ENCODE measurements at regions not wholly inside any gene's neighbourhood (a gene's known extent, or its start where the extent isn't known, plus 50 kb on each side); places are given as distances from the start of the nearest gene placed in this dataset.
A peak's percentile ranks its signal among the peaks of the same experiment; 100 is the strongest.

GRCh38 chr9:115923903-115924668, 229.5 kb upstream of the PAPPA start:
- no peaks in the 10 kb centered on the region for H3K9me3 ChIP-seq (ENCODE audit: low read length)
- no peak overlapping the region for H3K27ac ChIP-seq (ENCODE audit: low read depth, low read length)
- peaks cover 4% of the 10 kb centered on the region for H3K4me1 ChIP-seq (ENCODE audit: insufficient read depth, low read length)
- no peaks in the 10 kb centered on the region for H3K36me3 ChIP-seq (ENCODE audit: insufficient read depth, low read length)
- no peak overlapping the region for H3K4me3 ChIP-seq (ENCODE audit: low read depth in 1 of 2, low read length in 2 of 2)
- no peak overlapping the region for H3K9ac ChIP-seq (ENCODE audit: low read length)
- H3K27me3 ChIP-seq (ENCODE audit: control insufficient read depth in 1 of 2, insufficient read depth in 2 of 2, low read length in 2 of 2), result no peaks in the 10 kb centered on the region

GRCh38 chr9:115924669-115924987, 229.0 kb upstream of the PAPPA start:
- no peak overlapping the region for H3K4me3 ChIP-seq (ENCODE audit: low read depth in 1 of 2, low read length in 2 of 2)
- H3K4me1 ChIP-seq (ENCODE audit: insufficient read depth, low read length), result peaks cover 4% of the 10 kb centered on the region
- H3K36me3 ChIP-seq (ENCODE audit: insufficient read depth, low read length), result no peaks in the 10 kb centered on the region
- H3K27ac ChIP-seq (ENCODE audit: low read depth, low read length), result no peak overlapping the region
- H3K9ac ChIP-seq (ENCODE audit: low read length), result no peak overlapping the region
- H3K9me3 ChIP-seq (ENCODE audit: low read length), result no peaks in the 10 kb centered on the region
- no peaks in the 10 kb centered on the region for H3K27me3 ChIP-seq (ENCODE audit: control insufficient read depth in 1 of 2, insufficient read depth in 2 of 2, low read length in 2 of 2)

GRCh38 chr9:115925424-115925823, 228.2 kb upstream of the PAPPA start:
- no peaks in the 10 kb centered on the region for H3K36me3 ChIP-seq (ENCODE audit: insufficient read depth, low read length)
- no peaks in the 10 kb centered on the region for H3K9me3 ChIP-seq (ENCODE audit: low read length)
- H3K9ac ChIP-seq (ENCODE audit: low read length), result no peak overlapping the region
- H3K4me1 ChIP-seq (ENCODE audit: insufficient read depth, low read length), result peaks cover 4% of the 10 kb centered on the region
- H3K27ac ChIP-seq (ENCODE audit: low read depth, low read length), result no peak overlapping the region
- no peaks in the 10 kb centered on the region for H3K27me3 ChIP-seq (ENCODE audit: control insufficient read depth in 1 of 2, insufficient read depth in 2 of 2, low read length in 2 of 2)
- no peak overlapping the region for H3K4me3 ChIP-seq (ENCODE audit: low read depth in 1 of 2, low read length in 2 of 2)

GRCh38 chr9:115930472-115930871, 223.1 kb upstream of the PAPPA start:
- no peaks in the 10 kb centered on the region for H3K27me3 ChIP-seq (ENCODE audit: control insufficient read depth in 1 of 2, insufficient read depth in 2 of 2, low read length in 2 of 2)
- no peak overlapping the region for H3K4me3 ChIP-seq (ENCODE audit: low read depth in 1 of 2, low read length in 2 of 2)
- no peaks in the 10 kb centered on the region for H3K9me3 ChIP-seq (ENCODE audit: low read length)
- no peak overlapping the region for H3K9ac ChIP-seq (ENCODE audit: low read length)
- H3K36me3 ChIP-seq (ENCODE audit: insufficient read depth, low read length), result no peaks in the 10 kb centered on the region
- H3K27ac ChIP-seq (ENCODE audit: low read depth, low read length), result no peak overlapping the region
- no peaks in the 10 kb centered on the region for H3K4me1 ChIP-seq (ENCODE audit: insufficient read depth, low read length)

- no peaks in the 10 kb centered on the region for H3K27me3 ChIP-seq (ENCODE audit: control insufficient read depth in 1 of 2, insufficient read depth in 2 of 2, low read length in 2 of 2)
- no peak overlapping the region for H3K4me3 ChIP-seq (ENCODE audit: low read depth in 1 of 2, low read length in 2 of 2)
- no peak overlapping the region for H3K9ac ChIP-seq (ENCODE audit: low read length)
- no peaks in the 10 kb centered on the region for H3K36me3 ChIP-seq (ENCODE audit: insufficient read depth, low read length)
- H3K9me3 ChIP-seq (ENCODE audit: low read length), result no peaks in the 10 kb centered on the region
- no peak overlapping the region for H3K27ac ChIP-seq (ENCODE audit: low read depth, low read length)
- H3K4me1 ChIP-seq (ENCODE audit: insufficient read depth, low read length), result no peaks in the 10 kb centered on the region
Measured at GRCh38 chr9:115938479-115938878, 215.1 kb upstream of the PAPPA start.

GRCh38 chr9:115939065-115939765, 214.4 kb upstream of the PAPPA start:
- H3K4me1 ChIP-seq (ENCODE audit: insufficient read depth, low read length), result no peaks in the 10 kb centered on the region
- H3K36me3 ChIP-seq (ENCODE audit: insufficient read depth, low read length), result no peaks in the 10 kb centered on the region
- no peaks in the 10 kb centered on the region for H3K9me3 ChIP-seq (ENCODE audit: low read length)
- no peaks in the 10 kb centered on the region for H3K27me3 ChIP-seq (ENCODE audit: control insufficient read depth in 1 of 2, insufficient read depth in 2 of 2, low read length in 2 of 2)
- H3K27ac ChIP-seq (ENCODE audit: low read depth, low read length), result no peak overlapping the region
- H3K4me3 ChIP-seq (ENCODE audit: low read depth in 1 of 2, low read length in 2 of 2), result no peak overlapping the region
- H3K9ac ChIP-seq (ENCODE audit: low read length), result no peak overlapping the region

- H3K36me3 ChIP-seq (ENCODE audit: insufficient read depth, low read length), result no peaks in the 10 kb centered on the region
- no peak overlapping the region for H3K4me3 ChIP-seq (ENCODE audit: low read depth in 1 of 2, low read length in 2 of 2)
- H3K27ac ChIP-seq (ENCODE audit: low read depth, low read length), result no peak overlapping the region
- no peaks in the 10 kb centered on the region for H3K27me3 ChIP-seq (ENCODE audit: control insufficient read depth in 1 of 2, insufficient read depth in 2 of 2, low read length in 2 of 2)
- H3K9ac ChIP-seq (ENCODE audit: low read length), result no peak overlapping the region
- H3K4me1 ChIP-seq (ENCODE audit: insufficient read depth, low read length), result no peaks in the 10 kb centered on the region
- H3K9me3 ChIP-seq (ENCODE audit: low read length), result no peaks in the 10 kb centered on the region
Measured at GRCh38 chr9:115941561-115942315, 211.9 kb upstream of the PAPPA start.

- H3K27me3 ChIP-seq (ENCODE audit: control insufficient read depth in 1 of 2, insufficient read depth in 2 of 2, low read length in 2 of 2), result no peaks in the 10 kb centered on the region
- H3K9me3 ChIP-seq (ENCODE audit: low read length), result no peaks in the 10 kb centered on the region
- no peaks in the 10 kb centered on the region for H3K4me1 ChIP-seq (ENCODE audit: insufficient read depth, low read length)
- no peaks in the 10 kb centered on the region for H3K36me3 ChIP-seq (ENCODE audit: insufficient read depth, low read length)
- H3K9ac ChIP-seq (ENCODE audit: low read length), result no peak overlapping the region
- H3K4me3 ChIP-seq (ENCODE audit: low read depth in 1 of 2, low read length in 2 of 2), result no peak overlapping the region
- H3K27ac ChIP-seq (ENCODE audit: low read depth, low read length), result peak overlapping the region; percentile 29
Measured at GRCh38 chr9:115943431-115944165, 210.0 kb upstream of the PAPPA start.

- H3K36me3 ChIP-seq (ENCODE audit: insufficient read depth, low read length), result no peaks in the 10 kb centered on the region
- no peaks in the 10 kb centered on the region for H3K27me3 ChIP-seq (ENCODE audit: control insufficient read depth in 1 of 2, insufficient read depth in 2 of 2, low read length in 2 of 2)
- H3K4me1 ChIP-seq (ENCODE audit: insufficient read depth, low read length), result no peaks in the 10 kb centered on the region
- no peaks in the 10 kb centered on the region for H3K9me3 ChIP-seq (ENCODE audit: low read length)
- H3K4me3 ChIP-seq (ENCODE audit: low read depth in 1 of 2, low read length in 2 of 2), result no peak overlapping the region
- H3K27ac ChIP-seq (ENCODE audit: low read depth, low read length), result peak overlapping the region; percentile 7
- no peak overlapping the region for H3K9ac ChIP-seq (ENCODE audit: low read length)
Measured at GRCh38 chr9:115944166-115944948, 209.2 kb upstream of the PAPPA start.

- no peak overlapping the region for H3K27ac ChIP-seq (ENCODE audit: low read depth, low read length)
- no peak overlapping the region for H3K9ac ChIP-seq (ENCODE audit: low read length)
- no peaks in the 10 kb centered on the region for H3K36me3 ChIP-seq (ENCODE audit: insufficient read depth, low read length)
- no peak overlapping the region for H3K4me3 ChIP-seq (ENCODE audit: low read depth in 1 of 2, low read length in 2 of 2)
- H3K27me3 ChIP-seq (ENCODE audit: control insufficient read depth in 1 of 2, insufficient read depth in 2 of 2, low read length in 2 of 2), result no peaks in the 10 kb centered on the region
- no peaks in the 10 kb centered on the region for H3K9me3 ChIP-seq (ENCODE audit: low read length)
- no peaks in the 10 kb centered on the region for H3K4me1 ChIP-seq (ENCODE audit: insufficient read depth, low read length)
Measured at GRCh38 chr9:115945009-115945431, 208.6 kb upstream of the PAPPA start.

Data from muscle layer of colon (tissue), 2 donors.